ENCODE measurements at regions not wholly inside any gene's neighbourhood (a gene's known extent, or its start where the extent isn't known, plus 50 kb on each side); places are given as distances from the start of the nearest gene placed in this dataset.

DNA sequence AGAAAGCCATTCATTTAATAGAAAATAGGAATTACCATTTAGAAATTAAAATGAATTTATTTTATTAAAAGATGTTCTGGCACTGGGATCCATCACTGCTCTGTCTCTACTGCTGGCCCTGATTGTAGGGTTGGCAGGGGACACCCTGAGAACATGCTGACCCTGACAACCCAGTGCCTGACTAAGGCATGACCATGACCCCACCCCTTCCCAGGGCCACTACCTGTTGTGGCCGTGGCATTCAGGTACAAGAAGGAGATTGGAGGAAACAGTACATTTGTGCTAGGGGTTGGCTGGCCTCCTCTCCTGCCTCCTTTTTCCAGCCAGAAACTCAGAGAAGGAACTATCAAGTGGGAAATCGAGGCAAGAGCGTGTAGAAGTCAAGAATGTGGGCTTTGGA is 197.0 kb upstream of the ZMIZ1 start:
- TF ChIP-seq, protein P1, sequence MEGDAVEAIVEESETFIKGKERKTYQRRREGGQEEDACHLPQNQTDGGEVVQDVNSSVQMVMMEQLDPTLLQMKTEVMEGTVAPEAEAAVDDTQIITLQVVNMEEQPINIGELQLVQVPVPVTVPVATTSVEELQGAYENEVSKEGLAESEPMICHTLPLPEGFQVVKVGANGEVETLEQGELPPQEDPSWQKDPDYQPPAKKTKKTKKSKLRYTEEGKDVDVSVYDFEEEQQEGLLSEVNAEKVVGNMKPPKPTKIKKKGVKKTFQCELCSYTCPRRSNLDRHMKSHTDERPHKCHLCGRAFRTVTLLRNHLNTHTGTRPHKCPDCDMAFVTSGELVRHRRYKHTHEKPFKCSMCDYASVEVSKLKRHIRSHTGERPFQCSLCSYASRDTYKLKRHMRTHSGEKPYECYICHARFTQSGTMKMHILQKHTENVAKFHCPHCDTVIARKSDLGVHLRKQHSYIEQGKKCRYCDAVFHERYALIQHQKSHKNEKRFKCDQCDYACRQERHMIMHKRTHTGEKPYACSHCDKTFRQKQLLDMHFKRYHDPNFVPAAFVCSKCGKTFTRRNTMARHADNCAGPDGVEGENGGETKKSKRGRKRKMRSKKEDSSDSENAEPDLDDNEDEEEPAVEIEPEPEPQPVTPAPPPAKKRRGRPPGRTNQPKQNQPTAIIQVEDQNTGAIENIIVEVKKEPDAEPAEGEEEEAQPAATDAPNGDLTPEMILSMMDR (IDR thresholded peaks at IDR 0.05), result no peak
- no peak for TF ChIP-seq POLR2A (IDR thresholded peaks at IDR 0.05)

Measured in testis (tissue), 2 donors.